Fibroblast of the aortic adventitia (primary cell): ENCODE measurements at regions not wholly inside any gene's neighbourhood (a gene's known extent, or its start where the extent isn't known, plus 50 kb on each side); places are given as distances from the start of the nearest gene placed in this dataset.
A peak's percentile ranks its signal among the peaks of the same experiment; 100 is the strongest.

Source experiments
- DNase-seq: peaks from one replicate; pipeline ENCODE4 v3.0.0-alpha.2; 2010; ENCODE audit warnings: low read depth
- H3K4me3 ChIP-seq: 2 replicates; pipeline ENCODE4 v1.5.1; 2011; ENCODE audit warnings: low read depth, mild to moderate bottlenecking, control low read depth, low read length, moderate library complexity
- CTCF ChIP-seq: IDR thresholded peaks from 2 replicates; pipeline ENCODE4 v1.5.1; 2011; ENCODE audit warnings: mild to moderate bottlenecking, low read length, control low read depth, inconsistent platforms; ENCODE audit not compliant: insufficient read depth

- DNase-seq, result no peak
- TF ChIP-seq CTCF, result no peak
- H3K4me3 ChIP-seq, result no peak overlapping the region
These were observed 284.0 kb downstream of the ATP23 start for GRCh38 chr12:58225203-58225877.

GRCh38 chr12:58233886-58234285, 292.5 kb downstream of the ATP23 start:
- no peak for TF ChIP-seq CTCF
- no peak overlapping the region for H3K4me3 ChIP-seq
- DNase-seq, result no peak

GRCh38 chr12:58238411-58238810, 297.0 kb downstream of the ATP23 start:
- no peak for TF ChIP-seq CTCF
- DNase-seq, result no peak
- H3K4me3 ChIP-seq, result no peak overlapping the region

- no peak overlapping the region for H3K4me3 ChIP-seq
- no peak for TF ChIP-seq CTCF
- DNase-seq, result no peak
These were observed 299.7 kb downstream of the ATP23 start for GRCh38 chr12:58241099-58241498.

GRCh38 chr12:58242796-58243630, 301.6 kb downstream of the ATP23 start:
- no peak overlapping the region for H3K4me3 ChIP-seq
- DNase-seq, result peak; percentile 6

GRCh38 chr12:58247633-58248032, 306.3 kb downstream of the ATP23 start:
- TF ChIP-seq CTCF, result no peak
- DNase-seq, result no peak

More at GRCh38 chr12:58242796-58243630, 301.6 kb downstream of the ATP23 start:
- no peak for TF ChIP-seq CTCF

More at GRCh38 chr12:58247633-58248032, 306.3 kb downstream of the ATP23 start:
- no peak overlapping the region for H3K4me3 ChIP-seq
